Occipital lobe (tissue), 1 donor: ENCODE measurements at regions not wholly inside any gene's neighbourhood (a gene's known extent, or its start where the extent isn't known, plus 50 kb on each side); places are given as distances from the start of the nearest gene placed in this dataset.

ENCODE experiments used
- DNase-seq: peaks from one replicate; lab custom pipeline; 2025; lab: John Stamatoyannopoulos, UW

DNA sequence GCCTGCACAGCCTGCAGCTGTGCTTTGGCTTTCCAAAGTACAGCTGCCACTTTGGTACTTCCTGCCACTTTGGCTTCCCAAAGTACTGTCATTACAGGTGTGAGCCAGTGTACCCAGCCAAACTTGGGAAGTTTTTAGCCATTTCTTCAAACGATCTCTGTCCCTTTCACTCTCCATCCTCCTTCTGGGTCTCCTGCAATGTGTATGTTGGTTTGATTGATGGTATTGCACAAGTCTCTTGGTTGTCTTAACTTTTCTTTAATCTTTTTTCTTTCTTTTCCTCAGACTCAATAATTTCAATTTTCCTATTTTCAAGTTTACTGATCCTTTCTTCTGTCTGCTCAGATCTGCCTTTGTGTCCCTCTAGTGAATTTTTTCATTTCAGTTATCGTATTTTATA lies 99.3 kb upstream of the CFAP20DC start:
- no peak for DNase-seq

DNA sequence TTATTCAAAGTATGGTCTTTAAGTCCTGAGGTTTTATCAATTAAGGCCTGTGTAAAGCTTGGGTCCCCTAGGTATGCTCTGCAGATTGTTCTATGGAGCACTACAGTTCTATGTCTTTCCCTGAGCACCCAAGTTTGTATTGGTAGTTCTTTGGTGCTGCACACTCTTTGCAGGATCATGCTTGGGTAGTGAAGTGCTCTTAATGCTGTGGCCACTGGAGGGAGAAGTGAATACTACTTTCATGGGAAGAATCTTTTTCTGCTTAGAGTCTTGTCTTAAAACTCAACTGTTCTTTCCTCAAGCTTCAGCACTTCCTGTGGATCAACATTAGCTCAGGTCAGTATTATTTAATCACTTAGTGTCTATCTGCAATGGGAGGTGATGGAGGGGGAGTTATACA lies 93.6 kb upstream of the CFAP20DC start:
- no peak for DNase-seq

DNA sequence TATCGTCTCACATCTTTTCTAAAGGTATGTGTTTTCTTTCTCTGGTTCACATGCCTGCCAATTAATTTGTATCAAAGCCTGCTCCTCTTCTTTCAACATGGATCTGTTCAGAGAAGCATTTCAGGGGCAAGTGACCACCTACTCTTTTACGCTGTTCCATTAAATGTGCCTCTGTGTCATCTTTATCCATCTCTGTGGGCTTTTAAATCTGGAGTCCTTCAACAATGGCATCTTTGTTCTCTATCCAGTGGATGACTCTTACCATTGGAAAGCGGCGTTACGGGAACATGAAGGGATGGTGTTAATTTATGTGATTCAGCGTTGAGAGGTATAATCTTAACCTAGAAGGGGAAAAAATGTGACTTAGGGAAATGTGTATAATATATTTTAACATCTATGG lies 92.7 kb upstream of the CFAP20DC start:
- no peak for DNase-seq

DNA sequence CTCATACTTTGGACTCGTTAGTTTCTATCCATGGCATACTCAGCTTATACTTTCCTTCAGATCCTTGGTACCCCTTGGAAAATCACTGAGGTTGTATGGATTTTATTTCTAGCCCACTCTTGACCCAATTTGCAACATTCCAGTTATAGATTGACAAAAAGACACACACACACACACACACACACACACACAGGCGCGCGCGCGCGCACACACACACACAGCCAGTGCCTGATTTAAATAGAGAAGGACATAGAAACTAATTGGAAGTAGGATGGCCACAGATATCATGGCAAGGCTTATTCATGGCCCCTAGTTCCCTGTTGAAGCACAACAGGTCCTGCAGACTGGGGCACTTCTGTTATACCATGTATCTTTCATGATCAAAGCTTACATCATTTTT lies 89.1 kb upstream of the CFAP20DC start:
- no peak for DNase-seq

DNA sequence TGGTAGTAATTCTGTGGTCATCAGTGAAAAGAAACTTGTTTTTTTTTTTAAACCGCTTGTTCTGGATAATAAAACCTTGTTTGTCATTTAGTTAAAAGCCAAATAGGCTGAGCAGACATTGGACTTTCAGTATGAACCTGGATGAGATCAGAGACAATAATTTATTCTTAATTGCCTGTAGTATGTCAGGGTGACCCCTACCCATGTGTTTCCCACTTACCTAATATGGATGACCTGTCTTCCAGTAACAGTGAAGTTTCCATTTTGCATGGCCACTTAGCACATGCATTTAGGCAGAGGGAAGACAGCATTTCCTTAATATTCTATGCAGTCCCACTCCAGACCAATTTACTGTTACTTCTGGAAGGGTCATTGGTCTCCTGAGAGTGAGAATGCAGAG lies 87.6 kb upstream of the CFAP20DC start:
- DNase-seq, result no peak

DNA sequence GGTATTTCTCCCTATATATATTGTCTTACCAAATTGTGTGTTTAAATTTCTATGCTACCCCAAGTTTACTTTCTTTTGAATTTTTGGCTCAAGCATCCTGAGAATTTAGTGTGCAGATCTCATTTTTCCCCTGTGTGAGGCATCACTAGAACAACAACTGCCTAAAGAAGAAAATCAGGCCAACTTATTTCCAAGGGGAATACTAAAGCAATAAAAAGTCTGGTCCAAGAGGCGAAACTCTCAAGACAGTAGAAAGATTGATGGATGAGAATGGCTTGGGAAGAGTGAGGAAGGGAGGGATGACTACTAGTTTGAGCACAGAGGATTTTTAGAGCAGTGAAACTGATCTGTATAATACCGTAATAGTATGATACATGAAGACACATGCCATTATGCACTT lies 86.3 kb upstream of the CFAP20DC start:
- no peak for DNase-seq

DNA sequence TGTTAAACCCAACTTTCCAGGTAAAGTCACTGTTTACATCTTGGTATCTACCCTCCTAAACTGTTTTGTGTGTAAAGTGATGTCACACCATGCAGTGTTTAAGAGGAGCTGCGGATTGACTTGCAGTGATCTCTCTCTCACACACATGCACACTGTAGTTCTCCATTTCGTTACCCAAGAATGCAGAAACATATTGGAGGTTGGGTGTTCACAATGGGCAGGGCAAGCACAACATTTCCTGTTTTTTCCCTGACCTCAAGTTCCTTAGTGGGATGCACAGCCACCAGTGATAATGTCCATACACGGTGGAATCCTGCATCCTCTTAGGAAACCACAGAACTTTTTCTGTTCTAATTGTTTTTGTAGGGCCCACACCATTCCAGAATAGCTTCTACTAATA lies 85.3 kb upstream of the CFAP20DC start:
- no peak for DNase-seq

DNA sequence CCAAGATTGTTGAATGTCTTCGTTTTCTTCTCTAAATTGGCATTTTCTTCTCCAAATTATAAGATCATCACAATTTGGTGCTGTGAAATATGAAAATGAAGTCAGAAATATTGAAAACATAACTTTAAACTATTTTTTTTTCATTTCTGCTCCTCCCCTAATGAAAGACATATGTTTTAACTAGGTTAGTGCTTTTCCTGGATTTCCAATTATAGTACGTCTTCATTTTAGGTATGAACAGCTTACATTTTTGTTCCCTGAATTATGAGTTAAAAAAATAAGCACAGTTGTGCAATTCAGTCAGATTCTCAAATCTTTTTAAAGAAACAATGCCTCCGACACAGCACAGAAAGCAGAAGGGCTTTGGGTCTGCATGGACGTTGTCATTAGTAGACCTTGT lies 83.5 kb upstream of the CFAP20DC start:
- no peak for DNase-seq

DNA sequence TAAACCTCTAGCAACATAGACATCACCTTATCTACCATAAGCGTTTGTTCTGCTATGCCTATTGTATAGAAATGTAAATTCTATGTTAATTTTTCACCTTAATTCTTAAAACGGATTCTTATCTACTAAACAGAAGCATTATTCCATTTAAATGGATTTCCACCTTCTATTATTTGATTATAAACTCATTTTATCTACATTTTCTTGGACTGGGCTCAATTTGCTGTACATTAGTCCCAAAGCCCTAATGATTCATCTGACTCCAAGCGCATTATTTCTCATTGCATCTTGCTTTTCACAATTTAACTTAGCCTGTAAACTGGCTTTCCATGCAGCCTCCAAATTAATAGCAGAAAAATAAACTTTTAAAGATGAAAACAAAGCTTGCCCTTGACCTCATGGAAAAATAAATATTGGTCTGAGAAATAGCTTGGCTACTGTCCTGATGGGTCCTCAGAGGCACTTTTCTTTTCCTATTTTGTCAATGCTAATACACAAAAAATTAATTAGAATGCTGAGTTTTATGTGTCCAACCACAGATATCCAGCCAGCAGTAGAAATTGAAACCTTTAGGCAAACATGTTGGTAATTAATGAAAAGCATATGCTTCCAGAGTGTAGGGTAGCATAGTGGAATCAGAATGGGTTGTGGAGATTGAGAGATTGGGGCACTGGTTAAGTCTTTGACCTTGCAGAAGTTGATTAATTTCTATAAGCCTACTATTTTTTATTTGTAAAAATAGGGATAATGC lies 81.4 kb upstream of the CFAP20DC start:
- no peak for DNase-seq

DNA sequence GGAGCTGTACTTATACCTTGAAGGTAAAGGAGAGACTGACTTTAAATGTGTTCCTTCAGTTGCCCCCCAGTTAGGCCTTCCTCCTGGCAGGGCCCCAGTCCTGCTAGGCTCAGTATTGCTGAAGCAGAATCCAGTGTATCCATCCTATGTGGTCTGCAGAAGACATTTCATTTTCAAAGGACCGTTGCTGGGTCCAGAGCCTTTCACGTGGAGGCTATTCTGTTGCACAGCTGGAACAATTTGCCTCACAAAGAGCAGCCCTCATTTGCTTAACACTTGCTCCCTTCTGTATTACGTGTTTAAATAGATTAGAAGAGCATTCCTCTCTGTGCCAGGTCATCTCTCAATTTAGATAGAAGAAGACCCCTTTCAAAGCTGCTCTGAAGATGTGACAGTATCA lies 78.9 kb upstream of the CFAP20DC start:
- DNase-seq, result no peak

DNA sequence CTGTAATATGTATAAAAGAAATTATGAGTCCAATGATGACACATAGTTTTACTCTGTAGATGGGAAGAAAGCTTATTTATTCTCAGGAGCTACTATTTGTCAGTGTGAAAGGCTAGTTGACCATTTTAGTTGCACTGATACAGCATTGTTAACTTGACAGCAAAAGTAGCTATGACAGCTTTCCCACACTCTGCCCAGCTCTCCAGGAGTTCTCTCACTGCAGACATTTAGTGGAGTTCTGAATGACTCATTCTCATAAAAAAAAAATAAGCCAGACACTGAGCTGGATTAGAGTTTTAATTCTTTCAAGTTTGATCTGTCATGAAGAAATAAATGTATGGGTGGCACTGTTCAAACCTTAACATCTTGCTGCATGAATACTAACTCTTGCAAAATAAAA lies 77.2 kb upstream of the CFAP20DC start:
- no peak for DNase-seq

DNA sequence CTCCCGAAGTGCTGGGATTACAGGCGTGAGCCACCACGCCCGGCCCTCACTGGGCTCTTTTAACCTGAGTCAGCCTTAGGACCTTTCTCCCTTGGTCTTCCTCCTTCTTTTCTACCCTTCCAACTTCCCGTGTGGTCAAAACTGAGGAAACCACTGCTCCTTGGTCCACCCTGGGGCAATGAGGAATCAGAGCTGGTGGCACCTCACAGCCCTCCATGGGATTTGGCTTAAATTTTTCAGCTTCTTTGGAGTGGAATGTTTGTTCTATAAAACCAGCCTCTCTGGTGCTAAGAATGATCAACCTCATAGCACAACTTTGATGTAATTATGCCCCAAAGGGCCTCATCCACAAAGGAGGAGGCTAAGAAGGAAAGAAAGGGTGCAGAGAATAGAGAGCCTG lies 76.6 kb upstream of the CFAP20DC start:
- no peak for DNase-seq

DNA sequence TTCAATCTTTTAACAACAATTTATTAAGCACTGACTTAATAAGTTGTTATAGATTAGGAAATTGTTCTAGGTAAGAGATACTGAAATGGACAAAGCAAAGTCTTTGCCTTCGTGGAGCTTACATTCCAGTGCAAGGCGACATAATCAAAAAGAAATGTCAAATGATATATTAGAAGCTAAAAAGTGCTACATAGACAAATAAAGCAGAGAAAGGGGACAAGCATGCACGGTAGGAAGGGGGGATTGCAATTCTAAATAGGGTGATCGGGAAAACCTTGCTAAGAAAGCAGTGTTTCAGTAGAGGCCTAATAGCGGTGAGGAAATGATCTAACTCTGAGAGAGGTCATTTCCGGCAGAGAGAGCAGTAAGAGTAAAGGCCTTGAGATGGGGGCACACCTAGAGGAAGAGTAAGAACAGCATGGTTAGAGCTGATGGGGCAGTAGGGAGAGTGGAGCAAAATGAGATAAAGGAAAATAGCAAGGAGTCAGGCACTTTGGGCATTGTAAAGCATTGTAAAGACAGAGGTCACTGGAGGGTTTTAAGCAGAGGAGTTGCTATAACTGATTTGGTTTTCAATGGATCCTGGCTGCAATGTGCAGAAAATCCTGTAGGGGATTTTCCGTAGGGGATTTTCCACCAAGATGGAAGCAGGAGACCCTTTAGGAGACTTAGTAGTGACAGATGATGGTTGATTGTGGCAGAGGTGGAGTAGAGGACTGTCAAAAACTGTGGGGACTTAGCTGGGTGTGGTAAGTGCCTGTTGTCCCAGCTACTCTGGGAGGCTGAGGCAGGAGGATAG lies 71.7 kb upstream of the CFAP20DC start:
- DNase-seq, result no peak

DNA sequence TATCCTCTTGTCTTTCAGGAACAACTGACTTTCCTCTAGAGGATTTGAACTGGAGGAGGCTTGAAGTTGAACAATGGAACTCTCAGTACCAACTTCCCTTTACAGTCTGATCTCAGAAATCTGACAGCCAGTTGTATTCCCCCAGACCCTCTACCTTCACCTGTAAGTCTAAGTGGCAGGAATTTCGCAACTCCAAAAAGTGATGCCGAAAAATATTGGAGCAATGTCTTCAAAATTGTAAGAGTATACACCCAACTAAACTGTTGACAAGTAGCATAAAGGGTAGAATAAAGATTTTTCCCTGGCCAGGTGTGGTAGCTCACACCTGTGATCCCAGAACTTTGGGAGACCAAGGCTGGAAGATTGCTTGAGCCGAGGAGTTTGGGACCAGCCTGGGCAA lies 69.1 kb upstream of the CFAP20DC start:
- no peak for DNase-seq

DNA sequence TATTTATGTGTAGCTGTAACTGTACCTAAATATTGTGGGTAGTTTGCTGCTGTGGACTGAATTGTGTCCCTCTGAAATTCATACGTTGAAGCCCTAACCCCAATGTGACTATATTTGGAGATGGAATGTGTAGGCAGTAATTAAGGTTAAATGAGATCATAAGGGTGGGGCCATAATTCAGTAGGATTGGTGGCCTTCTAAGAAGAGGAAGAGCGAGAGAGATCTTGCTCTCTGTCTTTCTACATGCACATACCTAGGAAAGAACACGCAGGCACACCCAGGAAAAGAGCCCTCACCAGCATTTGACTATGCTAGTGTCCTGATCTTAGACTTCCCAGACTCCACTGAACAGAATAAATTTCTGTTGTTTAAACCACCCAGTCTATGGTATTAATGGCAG lies 67.6 kb upstream of the CFAP20DC start:
- DNase-seq, result no peak

DNA sequence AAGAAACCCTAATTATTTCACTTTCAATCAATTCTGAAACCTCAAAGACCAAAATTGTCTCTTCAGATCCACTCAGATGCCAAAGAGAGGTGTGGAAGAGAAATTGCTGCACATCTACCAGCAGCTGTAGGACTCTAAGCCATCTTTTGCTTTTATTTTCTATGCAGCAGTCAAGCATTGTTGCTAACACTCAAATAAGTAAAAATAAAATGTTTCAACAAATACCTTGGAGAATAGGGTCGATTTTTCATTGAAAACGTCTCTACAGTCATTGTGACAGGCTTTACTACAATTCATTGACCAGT lies 66.4 kb upstream of the CFAP20DC start:
- DNase-seq, result no peak

DNA sequence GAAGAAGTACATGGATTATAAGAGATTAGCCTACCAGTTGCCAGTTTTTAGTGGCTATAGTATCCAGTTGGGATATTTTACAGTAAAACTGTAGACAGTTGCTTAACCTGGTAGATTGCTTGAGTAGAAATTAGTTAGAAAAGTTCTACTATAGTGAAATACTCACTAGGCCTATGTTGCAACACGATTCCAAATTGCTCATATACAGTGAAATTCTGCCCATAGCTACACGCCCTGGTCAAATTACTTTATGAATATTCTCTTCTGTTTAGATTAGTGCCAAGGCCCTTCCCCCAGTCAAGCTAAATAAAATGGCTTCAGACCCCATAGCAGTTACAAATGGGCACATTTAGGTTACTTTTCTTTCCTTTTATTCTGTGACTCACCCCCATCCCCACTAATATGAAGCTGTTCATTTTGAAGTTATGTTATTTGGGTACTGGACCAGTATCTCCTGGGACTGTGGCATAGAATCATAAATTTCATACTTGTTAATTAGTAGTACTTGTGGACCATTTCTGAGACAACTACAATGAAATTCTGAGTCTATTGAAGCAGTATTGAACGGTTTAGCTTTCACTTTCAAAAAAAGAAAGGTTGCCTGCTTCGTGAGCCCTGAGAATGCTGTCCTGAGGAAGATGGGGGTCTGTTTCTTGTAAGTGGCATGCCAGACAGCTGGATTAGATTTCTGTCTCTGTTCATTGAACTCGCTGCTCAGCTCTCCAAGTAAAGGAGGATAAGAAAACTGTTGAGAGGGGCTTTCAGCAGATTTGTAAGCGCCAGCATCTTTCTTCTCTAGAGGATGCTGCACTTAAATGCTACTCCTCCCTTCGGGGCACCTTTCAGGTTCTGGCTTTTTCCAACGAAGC lies 65.8 kb upstream of the CFAP20DC start:
- no peak for DNase-seq

DNA sequence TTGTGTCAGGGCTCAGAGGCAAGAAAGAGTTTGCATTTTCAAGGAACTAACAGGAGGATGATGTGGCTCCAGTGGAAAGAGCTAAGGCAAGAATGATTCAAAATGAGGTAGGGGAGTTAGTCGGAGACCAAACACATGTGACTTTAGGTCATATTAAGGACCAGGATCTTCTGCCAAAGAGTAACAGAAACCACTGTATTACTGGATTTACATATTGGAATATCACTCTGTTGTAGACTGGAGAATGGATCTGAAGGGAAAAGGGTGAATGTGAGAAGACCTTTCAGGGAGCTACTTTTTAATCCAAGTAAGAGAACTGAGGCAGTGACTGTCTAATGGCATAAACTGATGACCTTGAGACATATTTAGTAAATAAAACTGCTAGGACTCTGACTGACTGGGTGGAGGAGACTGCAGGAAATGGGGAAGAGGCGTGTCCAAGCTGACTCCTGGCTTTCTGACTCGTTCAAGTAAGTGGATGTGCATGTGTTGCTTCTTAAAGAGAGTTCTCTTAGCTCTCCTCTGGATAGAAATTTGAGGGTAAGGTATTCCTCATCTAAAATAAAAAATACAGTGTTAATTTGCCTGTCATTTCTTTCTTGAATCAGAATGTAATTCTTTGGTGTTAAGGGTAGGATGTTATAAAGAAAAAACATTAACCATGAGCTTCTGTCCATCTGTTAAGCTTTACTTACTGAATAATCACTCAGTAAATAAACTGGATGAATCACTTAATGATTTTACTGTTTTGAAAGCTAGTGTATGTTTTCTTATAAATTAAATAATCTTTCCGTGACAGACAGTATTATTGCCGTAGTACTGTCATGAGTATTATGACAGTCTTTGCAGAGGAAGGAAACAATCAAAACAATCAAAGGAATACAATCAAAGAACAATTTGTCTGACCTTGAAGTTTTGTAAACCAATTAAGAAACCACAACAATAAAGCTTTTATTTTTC lies 58.3 kb upstream of the CFAP20DC start:
- DNase-seq, result no peak

DNA sequence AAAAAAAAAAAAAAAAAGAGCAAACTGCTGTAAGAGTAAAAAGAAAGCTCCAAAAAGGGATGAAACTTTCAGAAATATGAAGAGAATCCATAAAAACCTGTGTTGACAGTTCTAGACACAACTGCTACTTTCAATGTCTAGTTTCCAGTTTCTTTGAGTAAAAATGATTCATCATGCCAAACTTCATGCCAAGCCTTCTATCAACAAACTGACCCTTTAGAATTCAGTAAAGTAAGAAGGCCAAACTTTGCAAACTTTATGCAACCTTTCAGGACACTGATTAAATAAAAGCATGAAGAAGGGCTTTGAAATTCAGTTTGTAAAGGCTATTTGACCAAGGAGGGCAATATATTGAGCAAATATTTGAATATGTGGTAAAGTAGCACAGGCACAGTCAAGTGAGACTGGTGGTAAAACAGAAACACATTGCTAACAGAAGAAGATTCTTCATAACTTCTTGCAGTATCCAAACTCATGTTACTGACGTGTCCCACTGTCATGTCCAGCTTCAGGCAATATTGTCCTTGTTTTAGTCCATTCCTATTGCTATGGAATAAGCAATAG lies 56.3 kb upstream of the CFAP20DC start:
- no peak for DNase-seq

DNA sequence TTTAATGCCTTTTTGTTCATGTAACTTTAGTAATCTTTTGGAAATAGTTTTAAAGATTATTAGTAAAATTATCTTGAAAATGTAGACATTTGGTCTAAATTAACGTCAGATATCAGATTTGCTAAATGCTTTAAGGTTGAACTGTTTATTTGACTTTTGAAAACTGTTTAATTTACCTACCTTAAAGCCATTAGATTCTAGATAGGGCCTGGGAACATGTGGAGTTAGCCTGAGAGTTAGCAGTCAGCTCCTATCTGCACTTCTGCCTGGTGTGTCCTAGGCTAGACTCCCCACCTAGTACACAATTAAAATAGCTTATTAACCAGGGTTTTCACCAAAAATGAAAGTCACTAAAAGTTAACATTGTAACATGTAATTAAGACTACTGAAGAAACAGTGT lies 53.7 kb upstream of the CFAP20DC start:
- DNase-seq, result no peak

DNA sequence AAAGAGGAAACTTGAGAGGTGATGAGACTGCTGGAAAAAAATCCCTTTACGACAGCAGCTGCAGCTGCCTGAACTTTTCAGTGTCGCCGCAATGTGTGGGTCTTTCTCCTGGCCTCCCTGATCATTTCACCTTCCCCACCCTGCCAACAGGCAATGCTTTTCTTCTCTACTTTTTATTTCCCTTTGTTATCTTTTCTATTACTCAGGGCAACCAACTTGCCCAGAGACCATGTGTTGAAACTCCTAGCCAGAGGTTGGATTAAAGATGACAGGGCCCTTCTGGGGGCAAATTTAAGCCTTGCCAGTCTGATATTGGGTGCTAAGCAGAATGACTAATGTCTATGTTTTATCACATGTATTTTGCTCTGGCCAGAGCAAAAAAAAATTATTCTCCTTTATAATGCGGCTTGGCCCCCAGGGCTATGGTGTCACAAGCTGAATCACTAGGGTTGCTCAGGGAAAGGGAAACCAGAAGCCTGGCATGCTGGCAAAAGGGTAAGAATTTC lies 51.5 kb upstream of the CFAP20DC start:
- no peak for DNase-seq
